Astrocyte (in vitro differentiated cells and primary cell): ENCODE measurements at regions not wholly inside any gene's neighbourhood (a gene's known extent, or its start where the extent isn't known, plus 50 kb on each side); places are given as distances from the start of the nearest gene placed in this dataset.

Experiments used
- DNase-seq: peaks from one replicate; pipeline ENCODE4 v3.0.0-alpha.2; 2010; ENCODE audit warnings: low read depth
- FAIRE-seq: peaks from 2 replicates; lab custom pipeline; 2011; peaks lifted over from hg19 to GRCh38; lab: Jason Lieb, UNC
- H2AFZ ChIP-seq: 2 replicates; pipeline ENCODE4 v1.6.0; 2012; ENCODE audit warnings: low read depth, low read length, inconsistent platforms
- H3K27ac ChIP-seq: 2 replicates; pipeline ENCODE4 v1.5.1; 2011; ENCODE audit warnings: low read depth, low read length, inconsistent platforms
- H3K27me3 ChIP-seq: 2 replicates; pipeline ENCODE4 v1.6.0; 2011; ENCODE audit warnings: low read length, inconsistent platforms; ENCODE audit not compliant: insufficient read depth
- H3K36me3 ChIP-seq: 2 replicates; pipeline ENCODE4 v1.5.1; 2011; ENCODE audit warnings: low read length, inconsistent platforms; ENCODE audit not compliant: insufficient read depth
- H3K4me1 ChIP-seq: 2 replicates; pipeline ENCODE4 v1.5.1; 2011; ENCODE audit warnings: low read length, inconsistent platforms; ENCODE audit not compliant: insufficient read depth
- H3K4me2 ChIP-seq: 2 replicates; pipeline ENCODE4 v1.6.0; 2012; ENCODE audit warnings: low read length, inconsistent platforms
- H3K4me3 ChIP-seq: 2 replicates; pipeline ENCODE4 v1.5.1; 2011; ENCODE audit warnings: low read depth, mild to moderate bottlenecking, low read length, inconsistent platforms; ENCODE audit not compliant: insufficient read depth
- H3K79me2 ChIP-seq: 2 replicates; pipeline ENCODE4 v1.6.0; 2012; ENCODE audit warnings: mild to moderate bottlenecking, low read length, inconsistent platforms; ENCODE audit not compliant: insufficient read depth
- H3K9ac ChIP-seq: 2 replicates; pipeline ENCODE4 v1.6.0; 2012; ENCODE audit warnings: mild to moderate bottlenecking, low read length, inconsistent platforms
- H3K9me3 ChIP-seq: 2 replicates; pipeline ENCODE4 v1.5.1; 2012; ENCODE audit warnings: low read depth, mild to moderate bottlenecking, low read length, inconsistent platforms; ENCODE audit not compliant: insufficient read depth
- H4K20me1 ChIP-seq: 2 replicates; pipeline ENCODE4 v1.6.0; 2012; ENCODE audit warnings: low read length, inconsistent platforms; ENCODE audit not compliant: insufficient read depth
- H3K27ac Mint-ChIP-seq: one replicate; pipeline ENCODE4 v1.8.0; 2021; ENCODE audit warnings: mild to moderate bottlenecking, mixed read lengths; ENCODE audit not compliant: unreplicated experiment
- H3K27me3 Mint-ChIP-seq: one replicate; pipeline ENCODE4 v1.8.0; 2021; ENCODE audit warnings: low read depth, mixed read lengths; ENCODE audit not compliant: unreplicated experiment
- H3K36me3 Mint-ChIP-seq: one replicate; pipeline ENCODE4 v1.8.0; 2021; ENCODE audit warnings: low read depth, mixed read lengths; ENCODE audit not compliant: unreplicated experiment
- H3K4me1 Mint-ChIP-seq: one replicate; pipeline ENCODE4 v1.8.0; 2021; ENCODE audit warnings: low read depth, mixed read lengths; ENCODE audit not compliant: unreplicated experiment
- H3K4me3 Mint-ChIP-seq: one replicate; pipeline ENCODE4 v1.8.0; 2021; ENCODE audit warnings: mild to moderate bottlenecking, moderate library complexity, mixed read lengths; ENCODE audit not compliant: unreplicated experiment
- H3K9me3 Mint-ChIP-seq: one replicate; pipeline ENCODE4 v1.8.0; 2021; ENCODE audit warnings: mild to moderate bottlenecking, mixed read lengths; ENCODE audit not compliant: unreplicated experiment
- EZH2 ChIP-seq: IDR thresholded peaks from 2 replicates; pipeline ENCODE4 v1.6.1; 2012; ENCODE audit warnings: mild to moderate bottlenecking, low read length, inconsistent platforms; ENCODE audit not compliant: insufficient read depth
- TF ChIP-seq, protein P1 (sequence below): IDR thresholded peaks from 2 replicates; pipeline ENCODE4 v1.5.1; 2011; ENCODE audit warnings: low read depth, mild to moderate bottlenecking, inconsistent platforms, low read length, moderate library complexity; ENCODE audit not compliant: insufficient read depth

GRCh38 chr2:81583311-81584108 is 1279.0 kb upstream of the LRRTM1 start:
- no peaks in the 10 kb centered on the region for H3K79me2 ChIP-seq
- H2AFZ ChIP-seq, result no peak overlapping the region
- H3K27me3 ChIP-seq, result no peaks in the 10 kb centered on the region
- Mint-ChIP-seq H3K27me3 (no peaks in the 10 kb centered on the region), H3K4me3 (no peak overlapping the region), H3K27ac (no peak overlapping the region), H3K9me3 (peaks cover 3% of the 10 kb centered on the region), H3K36me3 (no peaks in the 10 kb centered on the region), H3K4me1 (no peaks in the 10 kb centered on the region)
- H3K4me1 ChIP-seq, result no peaks in the 10 kb centered on the region
- no peak overlapping the region for H3K27ac ChIP-seq
- DNase-seq (no peak), FAIRE-seq (no peak)
- H4K20me1 ChIP-seq, result no peaks in the 10 kb centered on the region
- no peaks in the 10 kb centered on the region for H3K9me3 ChIP-seq
- no peak for TF ChIP-seq EZH2
- TF ChIP-seq, protein P1, sequence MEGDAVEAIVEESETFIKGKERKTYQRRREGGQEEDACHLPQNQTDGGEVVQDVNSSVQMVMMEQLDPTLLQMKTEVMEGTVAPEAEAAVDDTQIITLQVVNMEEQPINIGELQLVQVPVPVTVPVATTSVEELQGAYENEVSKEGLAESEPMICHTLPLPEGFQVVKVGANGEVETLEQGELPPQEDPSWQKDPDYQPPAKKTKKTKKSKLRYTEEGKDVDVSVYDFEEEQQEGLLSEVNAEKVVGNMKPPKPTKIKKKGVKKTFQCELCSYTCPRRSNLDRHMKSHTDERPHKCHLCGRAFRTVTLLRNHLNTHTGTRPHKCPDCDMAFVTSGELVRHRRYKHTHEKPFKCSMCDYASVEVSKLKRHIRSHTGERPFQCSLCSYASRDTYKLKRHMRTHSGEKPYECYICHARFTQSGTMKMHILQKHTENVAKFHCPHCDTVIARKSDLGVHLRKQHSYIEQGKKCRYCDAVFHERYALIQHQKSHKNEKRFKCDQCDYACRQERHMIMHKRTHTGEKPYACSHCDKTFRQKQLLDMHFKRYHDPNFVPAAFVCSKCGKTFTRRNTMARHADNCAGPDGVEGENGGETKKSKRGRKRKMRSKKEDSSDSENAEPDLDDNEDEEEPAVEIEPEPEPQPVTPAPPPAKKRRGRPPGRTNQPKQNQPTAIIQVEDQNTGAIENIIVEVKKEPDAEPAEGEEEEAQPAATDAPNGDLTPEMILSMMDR, result no peak
- no peaks in the 10 kb centered on the region for H3K36me3 ChIP-seq
- no peak overlapping the region for H3K4me2 ChIP-seq
- no peak overlapping the region for H3K9ac ChIP-seq
- H3K4me3 ChIP-seq, result no peak overlapping the region

GRCh38 chr2:81576713-81577112 is 1272.2 kb upstream of the LRRTM1 start:
- Histone ChIP-seq H3K9ac (no peak overlapping the region), H4K20me1 (no peaks in the 10 kb centered on the region), H3K36me3 (no peaks in the 10 kb centered on the region), H3K4me1 (no peaks in the 10 kb centered on the region), H3K27me3 (no peaks in the 10 kb centered on the region), H2AFZ (no peak overlapping the region), H3K27ac (no peak overlapping the region), H3K79me2 (no peaks in the 10 kb centered on the region), H3K9me3 (no peaks in the 10 kb centered on the region), H3K4me3 (no peak overlapping the region), H3K4me2 (no peak overlapping the region)
- Mint-ChIP-seq H3K27me3 (no peaks in the 10 kb centered on the region), H3K4me1 (no peaks in the 10 kb centered on the region), H3K4me3 (no peak overlapping the region), H3K27ac (no peak overlapping the region), H3K36me3 (no peaks in the 10 kb centered on the region), H3K9me3 (no peaks in the 10 kb centered on the region)
- DNase-seq, result no peak
- no peak for FAIRE-seq
- TF ChIP-seq, protein P1, result no peak
- no peak for TF ChIP-seq EZH2

GRCh38 chr2:81551040-81551634 is 1246.6 kb upstream of the LRRTM1 start:
- H2AFZ ChIP-seq, result no peak overlapping the region
- H3K4me3 ChIP-seq, result no peak overlapping the region
- Mint-ChIP-seq H3K27ac (no peak overlapping the region), H3K9me3 (no peaks in the 10 kb centered on the region), H3K4me1 (peaks cover 9% of the 10 kb centered on the region), H3K4me3 (no peak overlapping the region), H3K36me3 (no peaks in the 10 kb centered on the region), H3K27me3 (no peaks in the 10 kb centered on the region)
- no peaks in the 10 kb centered on the region for H3K9me3 ChIP-seq
- H3K4me1 ChIP-seq, result no peaks in the 10 kb centered on the region
- TF ChIP-seq, protein P1, result no peak
- TF ChIP-seq EZH2, result no peak
- no peak overlapping the region for H3K9ac ChIP-seq
- no peak overlapping the region for H3K27ac ChIP-seq
- H4K20me1 ChIP-seq, result no peaks in the 10 kb centered on the region
- FAIRE-seq (no peak), DNase-seq (no peak)
- H3K79me2 ChIP-seq, result no peaks in the 10 kb centered on the region
- H3K4me2 ChIP-seq, result no peak overlapping the region
- no peaks in the 10 kb centered on the region for H3K27me3 ChIP-seq
- no peaks in the 10 kb centered on the region for H3K36me3 ChIP-seq
